Vagina (tissue), 2 donors: ENCODE measurements at regions not wholly inside any gene's neighbourhood (a gene's known extent, or its start where the extent isn't known, plus 50 kb on each side); places are given as distances from the start of the nearest gene placed in this dataset.

ENCODE experiments used
- DNase-seq, 2 donors: peaks; one replicate each; pipeline ENCODE4 v3.0.0-alpha.2; 2017; ENCODE audit errors: extremely low spot score in 2 of 2
- H3K27ac ChIP-seq: fragments of 200-600 bp; sonication (generic); one replicate; pipeline ENCODE4 v1.5.1; 2019
- H3K27me3 ChIP-seq: fragments of 200-600 bp; sonication (generic); one replicate; pipeline ENCODE4 v1.5.1; 2019
- H3K36me3 ChIP-seq, 2 donors: fragments of 200-600 bp; sonication (generic); one replicate each; pipeline ENCODE4 v1.5.1; 2017 to 2019
- H3K4me1 ChIP-seq: fragments of 200-600 bp; sonication (generic); one replicate; pipeline ENCODE4 v1.5.1; 2019
- H3K4me3 ChIP-seq, 2 donors: fragments of 200-600 bp; sonication (generic); 1 replicate in 1 of 2; 2 replicates in 1 of 2; pipeline ENCODE4 v1.5.1; 2016 to 2019
- H3K9me3 ChIP-seq: fragments of 200-600 bp; sonication (generic); one replicate; pipeline ENCODE4 v1.5.1; 2019
- POLR2A ChIP-seq, 2 donors: fragments of 450-650 bp; IDR thresholded peaks; one replicate each; pipeline ENCODE4 v1.6.1; 2017; ENCODE audit warnings: antibody characterized with exemption in 2 of 2, mild to moderate bottlenecking in 2 of 2, moderate library complexity in 2 of 2
- POLR2AphosphoS5 ChIP-seq, 2 donors: sonication (generic); formaldehyde crosslinking; IDR thresholded peaks; one replicate each; pipeline ENCODE4 v1.9.0; 2017; ENCODE audit warnings: antibody characterized with exemption in 2 of 2, mild to moderate bottlenecking in 2 of 2, low read depth in 1 of 2; ENCODE audit not compliant: insufficient read depth in 1 of 2
- intact Hi-C: fragments of 100-400 bp; cut with DNase I; formaldehyde crosslinking; loops from one replicate; pipeline ENCODE4 v1.15.1; 2023
- TF ChIP-seq, protein P1 (sequence below), 3 experiments: fragments of 450-650 bp in 2 of 3; fragments of 200-600 bp in 1 of 3; sonication (generic) in 1 of 3; IDR thresholded peaks; one replicate each; pipeline ENCODE4 v1.5.1; 2017 to 2019; ENCODE audit warnings: antibody characterized with exemption in 3 of 3, mild to moderate bottlenecking in 2 of 3, moderate library complexity in 2 of 3

DNA sequence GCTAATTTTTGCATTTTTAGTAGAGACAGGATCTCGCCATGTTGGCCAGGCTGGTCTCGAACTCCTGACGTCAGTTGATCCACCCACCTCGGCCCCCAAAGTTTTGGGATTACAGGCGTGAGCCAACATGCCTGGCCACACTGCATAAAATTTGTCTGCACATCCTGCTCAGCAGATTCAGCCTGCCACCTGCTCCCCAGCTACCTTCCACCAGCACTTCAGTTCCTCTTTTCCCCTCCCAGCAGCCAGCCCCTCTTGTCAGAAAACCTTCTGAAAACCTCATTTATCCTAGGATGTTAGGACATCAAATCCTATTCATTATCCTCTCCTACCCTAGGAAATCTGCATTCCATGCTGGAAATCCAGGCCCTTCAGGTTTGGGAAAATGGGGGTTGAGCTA is 78.2 kb upstream of the CALM2 start:
- intact Hi-C loops: no loop called here
- Histone ChIP-seq H3K4me3 (no peak overlapping the region), H3K27ac (no peak overlapping the region), H3K36me3 (no peaks in the 10 kb centered on the region), H3K4me1 (no peaks in the 10 kb centered on the region), H3K9me3 (no peaks in the 10 kb centered on the region), H3K27me3 (no peaks in the 10 kb centered on the region)
- TF ChIP-seq POLR2A (IDR thresholded peaks at IDR 0.05) (no peak), POLR2AphosphoS5 (IDR thresholded peaks at IDR 0.05; ENCODE audit: insufficient read depth in 1 of 2, low read depth in 1 of 2) (no peak)
- TF ChIP-seq, protein P1, sequence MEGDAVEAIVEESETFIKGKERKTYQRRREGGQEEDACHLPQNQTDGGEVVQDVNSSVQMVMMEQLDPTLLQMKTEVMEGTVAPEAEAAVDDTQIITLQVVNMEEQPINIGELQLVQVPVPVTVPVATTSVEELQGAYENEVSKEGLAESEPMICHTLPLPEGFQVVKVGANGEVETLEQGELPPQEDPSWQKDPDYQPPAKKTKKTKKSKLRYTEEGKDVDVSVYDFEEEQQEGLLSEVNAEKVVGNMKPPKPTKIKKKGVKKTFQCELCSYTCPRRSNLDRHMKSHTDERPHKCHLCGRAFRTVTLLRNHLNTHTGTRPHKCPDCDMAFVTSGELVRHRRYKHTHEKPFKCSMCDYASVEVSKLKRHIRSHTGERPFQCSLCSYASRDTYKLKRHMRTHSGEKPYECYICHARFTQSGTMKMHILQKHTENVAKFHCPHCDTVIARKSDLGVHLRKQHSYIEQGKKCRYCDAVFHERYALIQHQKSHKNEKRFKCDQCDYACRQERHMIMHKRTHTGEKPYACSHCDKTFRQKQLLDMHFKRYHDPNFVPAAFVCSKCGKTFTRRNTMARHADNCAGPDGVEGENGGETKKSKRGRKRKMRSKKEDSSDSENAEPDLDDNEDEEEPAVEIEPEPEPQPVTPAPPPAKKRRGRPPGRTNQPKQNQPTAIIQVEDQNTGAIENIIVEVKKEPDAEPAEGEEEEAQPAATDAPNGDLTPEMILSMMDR (IDR thresholded peaks at IDR 0.05): no peak
- DNase-seq: no peak

DNA sequence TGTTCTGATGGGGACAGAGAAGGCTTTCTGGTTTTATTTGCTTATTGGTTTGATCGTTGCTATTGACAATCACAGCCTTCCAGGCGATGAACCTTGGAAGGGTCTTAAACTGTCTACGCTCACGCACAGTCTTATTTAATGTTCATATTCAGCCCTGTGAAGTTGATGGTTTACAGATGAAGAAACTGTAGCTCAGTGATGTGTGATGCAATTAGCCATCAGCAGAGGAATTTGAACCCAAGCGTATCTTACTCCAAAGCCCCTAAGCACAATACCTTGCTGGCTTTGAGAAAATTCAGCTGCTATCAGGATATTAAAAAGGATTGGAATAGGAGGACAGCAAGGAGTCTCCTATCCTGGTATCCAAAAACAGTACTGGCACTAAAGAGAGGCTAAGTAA is 77.1 kb upstream of the CALM2 start:
- Histone ChIP-seq H3K4me1 (no peaks in the 10 kb centered on the region), H3K27ac (no peak overlapping the region), H3K4me3 (no peak overlapping the region), H3K9me3 (no peaks in the 10 kb centered on the region), H3K36me3 (no peaks in the 10 kb centered on the region), H3K27me3 (no peaks in the 10 kb centered on the region)
- TF ChIP-seq POLR2AphosphoS5 (IDR thresholded peaks at IDR 0.05; ENCODE audit: insufficient read depth in 1 of 2, low read depth in 1 of 2) (no peak), POLR2A (IDR thresholded peaks at IDR 0.05) (no peak)
- TF ChIP-seq, protein P1 (IDR thresholded peaks at IDR 0.05): no peak
- no peak for DNase-seq
- intact Hi-C loops: no loop called here

DNA sequence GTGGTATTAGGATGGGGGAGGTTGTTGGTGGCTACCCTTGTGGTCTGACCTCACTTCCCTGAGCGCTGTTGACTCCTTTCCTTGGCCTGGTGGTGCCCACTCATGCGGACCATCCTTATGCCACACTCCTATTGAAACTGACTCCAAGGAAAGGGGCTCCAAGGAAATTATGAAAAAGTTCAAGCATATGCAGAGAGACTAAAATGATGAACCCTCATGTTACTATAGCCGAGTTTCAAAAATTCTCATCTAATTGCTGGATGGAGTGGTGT is 75.0 kb upstream of the CALM2 start:
- Histone ChIP-seq H3K4me1 (no peaks in the 10 kb centered on the region), H3K27me3 (no peaks in the 10 kb centered on the region), H3K27ac (no peak overlapping the region), H3K36me3 (no peaks in the 10 kb centered on the region), H3K9me3 (no peaks in the 10 kb centered on the region), H3K4me3 (no peak overlapping the region)
- TF ChIP-seq POLR2A (IDR thresholded peaks at IDR 0.05): no peak
- TF ChIP-seq, protein P1 (IDR thresholded peaks at IDR 0.05): no peak
- no peak for DNase-seq
- intact Hi-C loops: no loop called here

DNA sequence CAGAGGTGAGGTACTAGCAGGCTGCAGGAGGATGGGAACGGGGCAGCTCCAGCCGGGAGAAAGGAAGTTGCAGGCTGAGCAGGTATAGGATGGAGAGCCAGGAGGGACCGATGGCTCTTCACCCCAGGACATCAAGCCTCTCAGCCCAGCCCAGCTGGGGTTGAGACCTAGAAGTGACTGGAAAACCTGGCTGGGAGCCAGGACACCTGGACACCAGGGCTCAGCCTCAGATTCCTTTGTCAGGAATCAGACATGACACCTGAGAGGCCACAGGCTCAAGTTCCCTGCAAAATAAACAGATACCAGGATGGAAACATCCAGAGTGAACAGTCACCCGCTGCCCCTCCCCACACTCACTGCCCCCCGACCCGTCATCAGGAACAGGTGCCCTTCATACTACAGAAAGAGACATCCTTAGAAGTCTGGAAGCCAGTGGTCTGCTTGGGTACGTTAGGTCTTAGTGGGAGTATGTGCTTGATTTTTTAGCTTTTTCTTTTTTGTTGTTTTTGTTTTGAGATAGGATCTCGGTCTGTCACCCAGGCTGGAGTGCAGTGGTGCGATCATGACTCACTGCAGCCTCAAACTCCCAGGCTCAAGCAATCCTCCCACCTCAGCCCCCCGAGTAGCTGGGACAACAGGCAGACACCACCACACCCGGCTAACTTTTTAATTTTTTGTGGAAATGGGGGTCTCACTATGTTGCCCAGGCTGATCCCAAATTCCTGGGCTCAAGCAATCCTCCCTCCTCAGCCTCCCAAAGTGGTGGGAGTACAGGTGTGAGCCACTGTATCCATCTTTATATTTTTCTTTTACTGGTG is 74.5 kb upstream of the CALM2 start:
- TF ChIP-seq POLR2AphosphoS5 (IDR thresholded peaks at IDR 0.05; ENCODE audit: insufficient read depth in 1 of 2, low read depth in 1 of 2): no peak
- no peak for TF ChIP-seq POLR2A (IDR thresholded peaks at IDR 0.05)
- TF ChIP-seq, protein P1 (IDR thresholded peaks at IDR 0.05): no peak
- Histone ChIP-seq H3K9me3 (no peaks in the 10 kb centered on the region), H3K36me3 (no peaks in the 10 kb centered on the region), H3K4me1 (no peaks in the 10 kb centered on the region), H3K27me3 (no peaks in the 10 kb centered on the region), H3K4me3 (no peak overlapping the region), H3K27ac (no peak overlapping the region)
- no peak for DNase-seq
- intact Hi-C loops: no loop called here

DNA sequence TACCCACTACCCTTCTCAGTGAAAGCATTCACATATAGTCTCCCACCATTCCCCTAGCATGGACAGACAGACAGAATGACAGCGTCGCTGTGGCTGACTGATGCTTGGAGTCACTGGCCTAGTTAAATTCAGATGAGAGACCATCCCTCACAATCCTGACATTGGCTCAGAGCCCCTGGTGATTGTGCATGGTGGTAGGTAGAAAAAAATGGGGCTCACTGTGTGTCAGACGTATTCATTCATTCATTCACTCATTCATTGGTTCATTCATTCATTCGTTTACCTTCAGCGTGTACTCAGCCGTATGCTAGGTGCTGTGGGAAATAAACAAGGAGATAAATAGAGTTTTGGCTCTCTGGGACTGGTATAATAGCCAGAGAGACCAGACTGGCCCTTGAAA is 73.6 kb upstream of the CALM2 start:
- no peaks in the 10 kb centered on the region for H3K9me3 ChIP-seq
- no peak overlapping the region for H3K4me3 ChIP-seq
- no peak overlapping the region for H3K27ac ChIP-seq
- H3K4me1 ChIP-seq: no peaks in the 10 kb centered on the region
- H3K27me3 ChIP-seq: no peaks in the 10 kb centered on the region
- no peaks in the 10 kb centered on the region for H3K36me3 ChIP-seq
- DNase-seq: no peak
- TF ChIP-seq, protein P1 (IDR thresholded peaks at IDR 0.05): no peak
- TF ChIP-seq POLR2AphosphoS5 (IDR thresholded peaks at IDR 0.05; ENCODE audit: insufficient read depth in 1 of 2, low read depth in 1 of 2) (no peak), POLR2A (IDR thresholded peaks at IDR 0.05) (no peak)
- intact Hi-C loops: no loop called here
